ENCODE measurements at regions not wholly inside any gene's neighbourhood (a gene's known extent, or its start where the extent isn't known, plus 50 kb on each side); places are given as distances from the start of the nearest gene placed in this dataset.

GRCh38 chr11:134725211-134725610, 313.2 kb upstream of the B3GAT1 start:
- no peak for TF ChIP-seq CTCF (IDR thresholded peaks at IDR 0.05)
- no peak for TF ChIP-seq POLR2A (IDR thresholded peaks at IDR 0.05)

Data from lower leg skin (tissue), 3 donors.